Trophoblast cell (in vitro differentiated cells and primary cell): ENCODE measurements at regions not wholly inside any gene's neighbourhood (a gene's known extent, or its start where the extent isn't known, plus 50 kb on each side); places are given as distances from the start of the nearest gene placed in this dataset.

Experiments used
- DNase-seq, 2 donors: peaks; one replicate each; pipeline ENCODE4 v3.0.0-alpha.2; 2016
- H2AFZ ChIP-seq: 2 replicates; pipeline ENCODE4 v1.6.1; 2013; ENCODE audit warnings: low read length, moderate library complexity, mild to moderate bottlenecking; ENCODE audit not compliant: insufficient read depth, poor library complexity
- H2AK5ac ChIP-seq: 2 replicates; pipeline ENCODE4 v1.6.1; 2013; ENCODE audit warnings: mild to moderate bottlenecking, low read length
- H2BK120ac ChIP-seq: 2 replicates; pipeline ENCODE4 v1.6.1; 2013; ENCODE audit warnings: low read length, mild to moderate bottlenecking, moderate library complexity; ENCODE audit not compliant: insufficient read depth, poor library complexity
- H2BK12ac ChIP-seq: 2 replicates; pipeline ENCODE4 v1.6.1; 2013; ENCODE audit warnings: mild to moderate bottlenecking, low read length, moderate library complexity
- H2BK5ac ChIP-seq: 2 replicates; pipeline ENCODE4 v1.6.1; 2013; ENCODE audit warnings: low read length, low read depth, moderate library complexity, mild to moderate bottlenecking; ENCODE audit not compliant: poor library complexity
- H3K14ac ChIP-seq: 2 replicates; pipeline ENCODE4 v1.6.1; 2013; ENCODE audit warnings: mild to moderate bottlenecking, low read length
- H3K18ac ChIP-seq: 2 replicates; pipeline ENCODE4 v1.6.1; 2013; ENCODE audit warnings: mild to moderate bottlenecking, low read length
- H3K23ac ChIP-seq: 2 replicates; pipeline ENCODE4 v1.6.1; 2013; ENCODE audit warnings: low read length
- H3K27ac ChIP-seq: 2 replicates; pipeline ENCODE4 v1.5.1; 2013; ENCODE audit warnings: low read depth, mild to moderate bottlenecking, inconsistent platforms, low read length, moderate library complexity
- H3K27me3 ChIP-seq: 2 replicates; pipeline ENCODE4 v1.6.1; 2013; ENCODE audit warnings: inconsistent platforms, mild to moderate bottlenecking, low read length, moderate library complexity; ENCODE audit not compliant: insufficient read depth
- H3K36me3 ChIP-seq, 2 experiments: 1 replicate in 1 of 2; 2 replicates in 1 of 2; pipeline ENCODE4 v1.6.1; 2013; ENCODE audit warnings: low read length in 2 of 2, mild to moderate bottlenecking in 2 of 2, moderate library complexity in 1 of 2; ENCODE audit not compliant: insufficient read depth in 2 of 2, control insufficient read depth in 1 of 2
- H3K4ac ChIP-seq: 2 replicates; pipeline ENCODE4 v1.6.1; 2013; ENCODE audit warnings: low read depth, mild to moderate bottlenecking, low read length, moderate library complexity
- H3K4me1 ChIP-seq, 2 experiments: 1 replicate in 1 of 2; 2 replicates in 1 of 2; pipeline ENCODE4 v1.6.1; 2013; ENCODE audit warnings: low read length in 2 of 2, mild to moderate bottlenecking in 2 of 2, moderate library complexity in 1 of 2; ENCODE audit not compliant: insufficient read depth in 2 of 2, control insufficient read depth in 1 of 2
- H3K4me2 ChIP-seq: 2 replicates; pipeline ENCODE4 v1.6.1; 2013; ENCODE audit warnings: inconsistent platforms, mild to moderate bottlenecking, low read length, moderate library complexity
- H3K4me3 ChIP-seq: 2 replicates; pipeline ENCODE4 v1.5.1; 2013; ENCODE audit warnings: mild to moderate bottlenecking, low read depth, low read length, inconsistent platforms
- H3K79me1 ChIP-seq: one replicate; pipeline ENCODE4 v1.6.1; 2013; ENCODE audit warnings: low read length
- H3K79me2 ChIP-seq: 2 replicates; pipeline ENCODE4 v1.6.1; 2013; ENCODE audit warnings: low read length, mild to moderate bottlenecking; ENCODE audit not compliant: control insufficient read depth, insufficient read depth, poor library complexity
- H3K9ac ChIP-seq: 2 replicates; pipeline ENCODE4 v1.6.1; 2013; ENCODE audit warnings: mild to moderate bottlenecking, low read length
- H3K9me3 ChIP-seq: 2 replicates; pipeline ENCODE4 v1.6.1; 2013; ENCODE audit warnings: low read depth, mild to moderate bottlenecking, control low read depth, inconsistent platforms, low read length; ENCODE audit not compliant: insufficient read depth
- H4K12ac ChIP-seq: 2 replicates; pipeline ENCODE4 v1.6.1; 2013; ENCODE audit warnings: low read depth, mild to moderate bottlenecking, low read length, moderate library complexity
- H4K8ac ChIP-seq: 2 replicates; pipeline ENCODE4 v1.6.1; 2013; ENCODE audit warnings: low read depth, mild to moderate bottlenecking, low read length, moderate library complexity
- H4K91ac ChIP-seq: one replicate; pipeline ENCODE4 v1.6.1; 2013; ENCODE audit warnings: low read depth, mild to moderate bottlenecking, low read length, moderate library complexity
- WGBS: extraction: QIAGEN DNeasy Blood & Tissue Kit; methylation state at CpG from one replicate; pipeline ENCODE4 v1.1.7; 2013; ENCODE audit warnings: missing lambda C conversion rate; ENCODE audit not compliant: insufficient read length, insufficient coverage; ENCODE audit errors: extremely low coverage; 5-methylcytosine and 5-hydroxymethylcytosine counted together

DNA sequence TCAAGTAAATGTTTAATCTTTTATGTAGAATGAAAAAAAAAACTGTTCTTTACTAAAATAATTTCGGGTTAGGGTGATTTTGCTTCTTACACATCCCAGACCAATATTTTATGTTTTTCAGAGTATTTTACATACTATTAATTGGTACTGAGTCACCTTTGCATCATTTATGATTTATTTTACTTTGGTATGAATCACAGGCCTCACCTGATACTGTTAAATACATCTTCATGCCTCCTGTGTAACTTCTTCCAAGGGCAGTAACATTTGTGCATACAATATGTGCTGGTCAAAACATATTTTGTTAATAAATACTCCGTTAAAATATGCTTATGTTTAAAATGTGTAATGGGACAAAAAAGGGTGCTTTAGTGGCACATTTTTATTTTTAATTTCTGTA is 529.6 kb downstream of the ZNF674 start:
- Histone ChIP-seq H4K91ac (no peak overlapping the region), H4K8ac (no peak overlapping the region), H2BK12ac (no peak overlapping the region), H3K27ac (no peak overlapping the region), H3K14ac (no peak overlapping the region), H3K4me3 (no peak overlapping the region), H3K4ac (no peak overlapping the region), H3K79me2 (no peaks in the 10 kb centered on the region), H2BK120ac (no peak overlapping the region), H3K23ac (no peak overlapping the region), H2AK5ac (no peak overlapping the region), H3K4me2 (no peak overlapping the region), H2AFZ (no peak overlapping the region), H4K12ac (no peak overlapping the region), H3K79me1 (no peaks in the 10 kb centered on the region), H3K9me3 (no peaks in the 10 kb centered on the region), H3K27me3 (no peaks in the 10 kb centered on the region), H3K9ac (no peak overlapping the region), H3K36me3 (no peaks in the 10 kb centered on the region), H3K18ac (no peak overlapping the region), H2BK5ac (no peak overlapping the region), H3K4me1 (no peaks in the 10 kb centered on the region)
- WGBS = no CpG with 5 or more reads among the region's 2 CpGs
- no peak for DNase-seq

- H3K4ac ChIP-seq = no peak overlapping the region
- H3K23ac ChIP-seq = no peak overlapping the region
- WGBS = no CpG with 5 or more reads among the region's 2 CpGs
- no peak overlapping the region for H2BK5ac ChIP-seq
- no peak overlapping the region for H2BK120ac ChIP-seq
- H3K79me2 ChIP-seq = no peaks in the 10 kb centered on the region
- H2AFZ ChIP-seq = no peak overlapping the region
- no peak overlapping the region for H3K18ac ChIP-seq
- H3K36me3 ChIP-seq = no peaks in the 10 kb centered on the region
- no peaks in the 10 kb centered on the region for H3K27me3 ChIP-seq
- no peak overlapping the region for H4K8ac ChIP-seq
- H3K27ac ChIP-seq = no peak overlapping the region
- no peaks in the 10 kb centered on the region for H3K79me1 ChIP-seq
- no peak overlapping the region for H4K12ac ChIP-seq
- no peak for DNase-seq
- H3K9ac ChIP-seq = no peak overlapping the region
- no peak overlapping the region for H3K14ac ChIP-seq
- H2BK12ac ChIP-seq = no peak overlapping the region
- no peaks in the 10 kb centered on the region for H3K9me3 ChIP-seq
- H3K4me3 ChIP-seq = no peak overlapping the region
- H3K4me1 ChIP-seq = no peaks in the 10 kb centered on the region
- H4K91ac ChIP-seq = no peak overlapping the region
- no peak overlapping the region for H3K4me2 ChIP-seq
- H2AK5ac ChIP-seq = no peak overlapping the region
These were observed 552.7 kb downstream of the ZNF674 start for GRCh38 chrX:45992402-45993123.

DNA sequence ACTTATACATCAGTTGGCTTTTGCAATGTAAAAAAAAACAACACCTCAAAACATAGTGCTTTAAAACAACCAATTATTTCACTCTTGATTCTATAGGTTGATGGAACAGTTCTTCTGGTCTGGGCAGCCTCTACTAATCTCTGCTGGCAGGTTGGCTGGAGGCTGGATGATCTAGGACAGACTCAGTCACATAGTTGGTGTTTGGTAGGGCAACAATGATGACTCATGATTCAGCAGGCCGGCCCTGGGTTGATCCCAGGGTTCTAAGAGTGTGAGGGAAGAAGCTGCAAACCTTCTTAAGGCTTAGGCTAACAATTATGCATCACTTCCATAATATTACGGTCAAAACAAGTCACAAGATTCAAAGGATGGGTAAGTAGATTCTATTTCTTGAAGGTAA is 558.2 kb downstream of the ZNF674 start:
- Histone ChIP-seq H3K23ac (no peak overlapping the region), H3K27ac (no peak overlapping the region), H3K4me1 (no peaks in the 10 kb centered on the region), H3K18ac (no peak overlapping the region), H3K4ac (no peak overlapping the region), H2BK12ac (no peak overlapping the region), H3K9me3 (no peaks in the 10 kb centered on the region), H3K79me2 (no peaks in the 10 kb centered on the region), H3K14ac (no peak overlapping the region), H3K4me2 (no peak overlapping the region), H4K91ac (no peak overlapping the region), H4K8ac (no peak overlapping the region), H3K9ac (no peak overlapping the region), H3K36me3 (no peaks in the 10 kb centered on the region), H2BK5ac (no peak overlapping the region), H2AK5ac (no peak overlapping the region), H2AFZ (no peak overlapping the region), H3K4me3 (no peak overlapping the region), H2BK120ac (no peak overlapping the region), H3K27me3 (no peaks in the 10 kb centered on the region), H4K12ac (no peak overlapping the region), H3K79me1 (no peaks in the 10 kb centered on the region)
- no peak for DNase-seq
- no CpG with 5 or more reads among the region's 2 CpGs for WGBS

DNA sequence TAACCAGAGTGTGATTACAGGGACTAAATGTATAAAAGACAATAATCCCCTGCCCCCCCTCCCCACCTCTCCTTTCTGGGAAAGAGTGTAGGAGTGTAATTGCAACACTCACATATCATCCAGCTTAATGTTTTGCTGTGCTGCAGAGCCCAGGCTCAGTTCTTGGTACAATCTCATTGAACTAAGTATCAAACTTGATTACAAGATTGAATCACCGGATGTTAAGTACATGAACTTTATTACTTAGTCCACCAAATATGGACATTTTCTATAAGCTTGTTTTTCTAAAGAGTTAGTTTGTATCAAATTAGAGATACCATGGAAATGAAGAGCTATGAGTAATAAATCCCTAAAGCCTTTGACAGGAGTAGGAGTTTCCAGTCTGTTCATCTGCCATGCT is 559.1 kb downstream of the ZNF674 start:
- no peak for DNase-seq
- no peak overlapping the region for H3K27ac ChIP-seq
- no peak overlapping the region for H4K8ac ChIP-seq
- WGBS = no CpG with 5 or more reads among the region's 1 CpG
- no peak overlapping the region for H3K4me2 ChIP-seq
- no peak overlapping the region for H2BK12ac ChIP-seq
- no peak overlapping the region for H3K9ac ChIP-seq
- no peaks in the 10 kb centered on the region for H3K9me3 ChIP-seq
- H2AK5ac ChIP-seq = no peak overlapping the region
- H3K18ac ChIP-seq = no peak overlapping the region
- no peaks in the 10 kb centered on the region for H3K4me1 ChIP-seq
- H4K12ac ChIP-seq = no peak overlapping the region
- no peak overlapping the region for H3K4ac ChIP-seq
- no peaks in the 10 kb centered on the region for H3K79me1 ChIP-seq
- H2AFZ ChIP-seq = no peak overlapping the region
- no peaks in the 10 kb centered on the region for H3K79me2 ChIP-seq
- no peak overlapping the region for H2BK5ac ChIP-seq
- no peak overlapping the region for H2BK120ac ChIP-seq
- no peak overlapping the region for H3K23ac ChIP-seq
- no peaks in the 10 kb centered on the region for H3K36me3 ChIP-seq
- no peaks in the 10 kb centered on the region for H3K27me3 ChIP-seq
- H3K4me3 ChIP-seq = no peak overlapping the region
- H3K14ac ChIP-seq = no peak overlapping the region
- no peak overlapping the region for H4K91ac ChIP-seq
